ENCODE measurements at regions not wholly inside any gene's neighbourhood (a gene's known extent, or its start where the extent isn't known, plus 50 kb on each side); places are given as distances from the start of the nearest gene placed in this dataset.

- no peak for DNase-seq
- H3K27me3 ChIP-seq, result no peaks in the 10 kb centered on the region
- no peak overlapping the region for H3K27ac ChIP-seq
- H3K4me3 ChIP-seq, result no peak overlapping the region
- no peaks in the 10 kb centered on the region for H3K9me3 ChIP-seq
- TF ChIP-seq POLR2A (IDR thresholded peaks at IDR 0.05) (no peak), CTCF (IDR thresholded peaks at IDR 0.05) (no peak), POLR2AphosphoS5 (IDR thresholded peaks at IDR 0.05) (no peak), EP300 (IDR thresholded peaks at IDR 0.05) (no peak)
- intact Hi-C loops (cut with DNase I; ENCODE audit: low total_unique reads), result no loop called here
- no peaks in the 10 kb centered on the region for H3K4me1 ChIP-seq
- H3K36me3 ChIP-seq, result no peaks in the 10 kb centered on the region
Measured at GRCh38 chr16:62760398-62760797, 724.2 kb upstream of the CDH8 start.

- TF ChIP-seq POLR2AphosphoS5 (IDR thresholded peaks at IDR 0.05), result no peak
- TF ChIP-seq CTCF (IDR thresholded peaks at IDR 0.05), result no peak
- TF ChIP-seq EP300 (IDR thresholded peaks at IDR 0.05), result no peak
- no peak for TF ChIP-seq POLR2A (IDR thresholded peaks at IDR 0.05)
- Histone ChIP-seq H3K36me3 (no peaks in the 10 kb centered on the region), H3K4me1 (no peaks in the 10 kb centered on the region), H3K9me3 (no peaks in the 10 kb centered on the region), H3K27me3 (no peaks in the 10 kb centered on the region), H3K27ac (no peak overlapping the region), H3K4me3 (no peak overlapping the region)
- no peak for DNase-seq
- WGBS, 5 donors, result 55 to 62% (median 60%) methylated on average over 4 of the region's 4 CpGs
- intact Hi-C loops (cut with DNase I; ENCODE audit: low total_unique reads), result no loop called here
Measured at GRCh38 chr16:62755938-62756337, 719.7 kb upstream of the CDH8 start.

- Histone ChIP-seq H3K36me3 (no peaks in the 10 kb centered on the region), H3K4me1 (no peaks in the 10 kb centered on the region), H3K27me3 (no peaks in the 10 kb centered on the region), H3K27ac (no peak overlapping the region), H3K4me3 (no peak overlapping the region), H3K9me3 (no peaks in the 10 kb centered on the region)
- TF ChIP-seq POLR2A (IDR thresholded peaks at IDR 0.05) (no peak), POLR2AphosphoS5 (IDR thresholded peaks at IDR 0.05) (no peak), EP300 (IDR thresholded peaks at IDR 0.05) (no peak), CTCF (IDR thresholded peaks at IDR 0.05) (no peak)
- no peak for DNase-seq
- intact Hi-C loops (cut with DNase I; ENCODE audit: low total_unique reads), result no loop called here
- 69 to 86% (median 79%) methylated on average over 3 of the region's 3 CpGs for whole genome bisulfite sequencing, 5 donors
Measured at GRCh38 chr16:62752854-62753253, 716.6 kb upstream of the CDH8 start.

GRCh38 chr16:62751218-62751617 lies 715.0 kb upstream of the CDH8 start:
- TF ChIP-seq CTCF (IDR thresholded peaks at IDR 0.05) (no peak), POLR2A (IDR thresholded peaks at IDR 0.05) (no peak), EP300 (IDR thresholded peaks at IDR 0.05) (no peak), POLR2AphosphoS5 (IDR thresholded peaks at IDR 0.05) (no peak)
- 55 to 70% (median 59%) methylated on average over 1 of the region's 1 CpG for WGBS, 5 donors
- no peak overlapping the region for H3K4me3 ChIP-seq
- intact Hi-C loops (cut with DNase I; ENCODE audit: low total_unique reads), result no loop called here
- no peak overlapping the region for H3K27ac ChIP-seq
- no peaks in the 10 kb centered on the region for H3K27me3 ChIP-seq
- no peaks in the 10 kb centered on the region for H3K9me3 ChIP-seq
- no peaks in the 10 kb centered on the region for H3K4me1 ChIP-seq
- no peak for DNase-seq
- no peaks in the 10 kb centered on the region for H3K36me3 ChIP-seq

All from stomach (tissue), 8 donors.